SK-N-MC (cell line): ENCODE measurements at regions not wholly inside any gene's neighbourhood (a gene's known extent, or its start where the extent isn't known, plus 50 kb on each side); places are given as distances from the start of the nearest gene placed in this dataset.

Source experiments
- EZH2 ChIP-seq: fragments of 200-600 bp; sonication (generic); IDR thresholded peaks from one replicate; pipeline ENCODE4 v1.6.1; 2017; ENCODE audit warnings: antibody characterized with exemption
- FOXP2 ChIP-seq: optimal IDR thresholded peaks from 2 replicates; pipeline ENCODE3; 2011; ENCODE audit warnings: mild to moderate bottlenecking, moderate library complexity; ENCODE audit not compliant: insufficient read depth; ENCODE audit errors: extremely low read length, control extremely low read depth
- POLR2AphosphoS5 ChIP-seq: IDR thresholded peaks from 2 replicates; pipeline ENCODE4 v1.6.1; 2012; ENCODE audit warnings: mild to moderate bottlenecking, low read depth, low read length, borderline replicate concordance

GRCh38 chr14:76943072-76943471 lies 85.4 kb downstream of the IRF2BPL start:
- TF ChIP-seq POLR2AphosphoS5 (no peak), EZH2 (no peak), FOXP2 (no peak)
